Activated naive CD8-positive, alpha-beta T cell treated with anti-CD3 and anti-CD28 coated beads, Interleukin-2, amount 50 U/mL, for 16 hours (primary cell): ENCODE measurements at regions not wholly inside any gene's neighbourhood (a gene's known extent, or its start where the extent isn't known, plus 50 kb on each side); places are given as distances from the start of the nearest gene placed in this dataset.
"Not testable (repeated sequence)": the region's sequence is repeated elsewhere in the genome, so short reads cannot be mapped to it uniquely, and the experiment has no call there.

Experiments
- DNase-seq: peaks from one replicate; pipeline ENCODE4 v3.0.0-alpha.2; 2020; ENCODE audit warnings: low read depth, low spot score

GRCh38 chr3:106850437-106850836, 526.8 kb upstream of the CCDC54 start:
- no peak for DNase-seq

GRCh38 chr3:106858321-106858720, 518.9 kb upstream of the CCDC54 start:
- not testable (repeated sequence) for DNase-seq

DNA sequence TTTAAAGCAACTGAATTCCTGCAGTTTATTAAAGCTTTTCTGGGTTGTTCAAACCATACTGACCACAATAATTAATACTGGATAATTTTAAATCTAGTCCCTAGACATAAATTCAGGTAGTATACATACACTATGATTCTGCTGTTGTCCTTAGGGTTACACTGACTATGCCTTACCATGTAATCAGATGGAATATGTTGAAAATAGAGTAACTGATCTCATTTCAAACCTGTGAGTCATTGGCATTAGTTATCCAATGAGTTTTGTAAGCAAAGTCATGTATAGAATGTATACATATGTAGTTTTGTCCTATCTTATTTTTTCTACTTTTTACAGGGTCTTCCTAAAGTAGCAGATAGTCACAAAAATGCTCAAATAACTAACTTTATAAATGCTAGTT, 517.1 kb upstream of the CCDC54 start:
- no peak for DNase-seq

DNA sequence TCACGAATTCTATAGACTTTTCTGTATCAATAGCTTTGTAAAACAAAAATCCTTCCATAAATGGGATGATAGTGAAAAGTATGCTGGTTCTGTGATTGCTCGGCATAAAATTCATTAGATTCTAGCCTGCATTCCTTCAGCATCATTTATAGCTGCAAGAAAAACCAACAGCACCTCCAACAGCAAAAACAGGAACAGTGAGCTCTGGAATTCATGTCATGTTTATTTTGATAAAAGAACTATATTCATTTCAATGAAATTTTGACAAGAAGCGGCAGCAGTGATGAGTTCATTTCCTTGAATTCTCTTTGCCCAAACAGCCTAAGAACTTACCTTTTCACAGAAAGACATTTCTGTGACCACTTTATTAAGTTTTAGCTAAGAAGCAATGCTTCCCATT, 515.2 kb upstream of the CCDC54 start:
- DNase-seq: no peak

DNA sequence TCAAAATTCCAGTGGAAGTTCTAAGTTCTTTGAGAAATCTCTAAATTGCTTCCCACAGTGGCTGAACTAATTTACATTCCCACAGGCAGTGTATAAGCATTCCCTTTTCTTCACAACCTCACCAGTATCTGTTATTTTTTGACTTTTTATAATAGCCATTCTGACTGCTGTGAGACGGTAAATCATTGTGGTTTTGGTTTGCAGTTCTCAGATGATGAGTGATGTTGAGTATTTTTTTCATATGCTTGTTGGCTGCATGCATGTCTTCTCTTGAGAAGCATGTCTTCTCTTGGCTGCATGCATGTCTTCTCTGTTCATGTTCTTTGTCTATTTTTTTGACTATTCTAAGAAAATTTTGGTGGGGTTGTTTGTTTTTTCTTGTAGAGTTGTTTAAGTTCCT, 499.6 kb upstream of the CCDC54 start:
- no peak for DNase-seq

- DNase-seq: no peak
Observed at GRCh38 chr3:106880206-106880605, 497.0 kb upstream of the CCDC54 start.

DNA sequence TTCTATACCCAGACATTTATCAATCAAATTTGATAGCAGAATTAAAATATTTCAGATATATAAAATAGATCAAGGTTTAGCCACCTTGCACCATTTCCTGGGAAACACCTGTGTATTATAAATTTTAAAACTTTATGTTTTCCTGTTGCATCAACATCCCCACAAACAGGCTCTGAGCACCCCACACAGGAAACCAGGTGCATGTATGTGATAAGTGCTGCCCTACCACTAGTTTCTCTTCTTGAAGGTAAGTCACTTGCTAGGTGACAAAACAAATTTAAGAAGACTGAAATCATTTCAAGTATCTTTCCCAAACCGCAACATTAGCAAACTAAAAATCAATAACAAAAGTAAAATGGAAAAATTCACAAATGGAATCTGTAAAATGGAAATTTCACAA, 496.1 kb upstream of the CCDC54 start:
- DNase-seq: no peak

DNA sequence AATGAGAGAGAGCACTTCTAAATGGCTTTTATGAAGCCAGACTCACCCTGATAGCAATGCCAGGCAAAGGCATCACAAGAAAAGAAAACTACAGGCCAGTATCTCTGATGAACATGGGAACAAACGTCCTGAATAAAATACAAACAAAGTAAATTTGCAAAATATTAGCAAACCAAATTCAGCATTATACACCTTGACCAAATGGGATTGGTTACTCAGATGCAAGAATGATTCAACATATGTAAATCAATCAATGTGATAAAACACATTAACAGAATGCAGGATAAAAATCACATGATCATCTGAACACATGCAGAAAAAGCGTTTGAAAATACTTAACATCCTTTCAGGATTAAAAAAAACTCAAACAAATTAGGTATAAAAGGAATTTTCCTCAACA, 494.9 kb upstream of the CCDC54 start:
- no peak for DNase-seq

DNA sequence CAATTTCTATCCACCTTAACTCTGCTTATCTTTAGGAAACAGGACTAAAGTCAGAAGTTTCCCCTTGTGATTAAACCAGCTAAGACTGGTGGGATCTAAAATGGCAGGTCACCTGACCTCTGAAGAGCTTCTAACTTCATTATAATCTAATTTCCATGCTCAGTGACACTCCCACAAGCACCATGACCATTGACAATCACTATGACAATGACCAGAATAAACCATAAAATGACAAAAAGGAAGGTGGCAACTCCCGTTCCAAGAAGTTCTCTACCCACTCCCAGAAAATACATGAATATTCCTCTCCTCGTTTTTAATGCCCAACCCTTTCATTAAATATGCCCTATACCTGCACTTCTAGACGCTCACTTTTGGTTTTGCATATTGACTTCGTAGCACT, 471.2 kb upstream of the CCDC54 start:
- no peak for DNase-seq

- DNase-seq: no peak
Observed at GRCh38 chr3:106908181-106908938, 468.9 kb upstream of the CCDC54 start.

DNA sequence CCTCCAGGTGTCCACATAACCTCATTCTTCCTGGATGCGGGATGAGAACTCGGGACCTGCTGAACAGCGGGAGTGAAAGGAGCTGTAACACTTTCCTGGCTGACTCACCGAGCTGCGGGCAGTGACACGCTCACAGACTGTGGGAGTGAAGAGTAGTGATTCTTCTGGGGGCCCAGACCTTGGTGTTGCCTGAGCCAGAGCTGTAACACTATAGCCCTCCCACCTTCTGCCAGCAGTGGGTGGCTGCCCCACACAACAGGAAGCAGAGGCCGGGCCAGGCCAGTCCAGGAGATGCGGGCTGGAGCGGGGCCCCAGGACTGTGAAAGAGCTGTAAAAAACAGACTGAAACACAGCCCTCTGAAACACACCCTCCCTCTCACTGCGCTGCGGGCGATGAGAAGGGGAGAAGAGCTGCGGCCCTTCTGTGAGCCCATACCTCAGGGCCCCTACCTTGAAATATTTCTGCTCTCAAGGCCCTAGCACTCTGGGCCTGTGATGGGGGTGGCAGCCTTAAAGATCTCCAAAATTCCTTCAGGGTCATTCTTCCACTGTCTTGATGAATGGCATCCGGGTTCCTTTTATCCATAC, 464.0 kb upstream of the CCDC54 start:
- no peak for DNase-seq

GRCh38 chr3:106913966-106914365, 463.3 kb upstream of the CCDC54 start:
- DNase-seq: no peak

DNA sequence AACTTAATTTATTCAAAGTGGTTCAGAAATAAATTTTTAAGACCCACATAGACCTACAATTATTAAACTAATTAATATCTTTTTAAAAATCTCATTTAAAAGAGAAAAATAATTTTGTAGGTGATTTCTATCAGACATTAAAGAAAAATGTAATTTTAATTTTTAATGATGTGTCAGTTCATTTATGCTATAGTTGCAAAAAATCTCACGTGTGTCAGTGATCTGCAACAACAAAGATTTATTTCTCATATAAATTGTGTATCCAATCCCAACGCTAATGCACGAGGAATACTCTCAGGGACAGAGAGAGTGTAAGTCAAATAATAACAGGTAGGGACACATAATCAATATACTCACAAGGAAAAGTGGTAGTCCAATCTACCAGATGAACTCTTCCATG, 456.6 kb upstream of the CCDC54 start:
- no peak for DNase-seq

DNA sequence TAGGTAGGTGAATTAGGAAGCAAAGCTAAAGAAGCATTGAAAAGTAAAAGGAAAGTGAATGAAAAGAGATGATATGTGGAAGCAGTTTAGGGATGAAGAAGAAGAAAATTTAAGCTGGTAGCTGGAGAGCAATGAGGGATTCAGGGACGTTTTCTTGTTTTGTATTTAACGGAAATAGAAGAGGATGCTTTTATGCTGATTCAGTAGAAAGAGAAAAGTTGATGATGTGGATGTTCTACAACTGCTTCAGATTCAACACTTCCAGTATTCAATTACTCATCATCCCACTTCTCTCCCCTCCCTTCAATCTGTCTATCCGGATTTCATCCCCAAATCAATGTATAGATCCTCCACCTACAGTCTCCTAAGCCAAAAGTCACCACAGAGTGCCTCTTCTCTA, 448.2 kb upstream of the CCDC54 start:
- DNase-seq: no peak

GRCh38 chr3:106930086-106930485, 447.2 kb upstream of the CCDC54 start:
- DNase-seq: no peak

DNA sequence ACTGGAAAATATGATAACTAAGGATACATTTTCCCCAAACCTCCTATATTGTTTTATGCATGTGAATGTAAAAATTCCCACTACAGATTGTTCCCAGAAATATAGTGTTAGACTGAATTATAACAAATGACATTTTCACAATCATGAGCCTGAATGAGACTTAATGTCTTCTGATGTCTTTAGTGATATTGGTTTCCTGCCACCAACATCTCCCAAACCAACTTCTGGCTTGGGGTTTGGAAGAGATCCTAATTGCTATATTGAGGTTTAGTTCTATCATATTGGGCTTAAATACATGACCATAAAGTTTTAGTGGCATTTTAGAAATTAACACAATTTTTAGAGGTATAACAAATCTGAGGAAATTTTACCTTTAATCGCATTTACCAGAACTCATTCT, 445.3 kb upstream of the CCDC54 start:
- DNase-seq: no peak

DNA sequence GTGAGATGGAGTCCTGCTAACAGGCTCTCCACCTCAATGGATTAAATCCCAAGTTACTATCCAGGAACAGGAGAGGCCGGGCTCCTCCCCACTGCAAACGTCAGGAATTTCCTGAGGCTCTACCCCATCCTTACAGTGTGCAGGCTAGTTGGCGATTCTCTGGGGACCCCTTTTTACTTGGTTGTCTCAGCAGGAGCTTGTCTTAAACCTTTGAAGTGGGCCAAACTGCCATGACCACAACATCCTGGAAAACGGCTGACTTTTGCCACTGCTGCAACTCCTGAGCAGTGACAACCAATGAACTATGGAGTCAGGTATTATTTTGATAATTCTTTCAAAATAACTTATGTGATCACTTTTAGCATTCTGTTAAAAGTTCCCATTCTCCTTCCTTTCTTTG, 440.9 kb upstream of the CCDC54 start:
- DNase-seq: no peak

DNA sequence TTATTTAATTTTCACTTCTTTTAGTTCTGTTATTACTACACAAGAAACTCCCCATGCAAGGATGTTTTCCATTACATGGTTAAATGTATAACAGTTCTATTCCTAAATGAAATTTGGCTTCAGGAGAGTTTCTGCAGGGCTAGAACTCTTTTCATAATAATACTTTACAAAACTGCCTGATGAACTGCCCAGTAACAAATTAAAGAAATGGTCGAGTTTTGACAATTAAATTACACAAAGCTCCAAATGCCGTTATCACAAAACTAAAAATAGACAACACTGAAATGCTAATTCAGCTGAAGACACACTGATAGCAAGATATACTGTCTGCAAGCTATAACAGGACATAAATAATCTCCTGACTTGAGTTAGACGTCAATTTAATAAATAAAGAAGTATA, 435.2 kb upstream of the CCDC54 start:
- DNase-seq: no peak

DNA sequence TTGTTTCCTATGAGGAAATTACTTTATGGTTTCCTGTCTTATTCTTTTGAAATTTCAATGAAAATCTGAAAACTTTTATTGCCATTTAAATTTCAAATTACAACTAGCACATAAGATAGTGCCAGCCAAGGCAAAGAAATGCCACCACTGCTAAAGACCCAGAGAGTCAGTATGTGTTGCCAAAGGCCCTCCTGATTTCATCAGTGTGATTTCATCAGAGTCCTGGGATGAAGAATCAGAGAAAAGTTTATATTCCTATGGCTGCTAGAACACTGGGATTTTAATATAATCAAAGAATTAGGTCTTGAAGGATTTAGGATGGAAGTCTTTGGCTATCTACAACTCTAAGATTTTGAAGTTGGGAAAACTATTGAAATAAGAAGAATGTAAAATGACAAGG, 434.2 kb upstream of the CCDC54 start:
- no peak for DNase-seq

- DNase-seq: no peak
Observed at GRCh38 chr3:106945435-106945834, 431.8 kb upstream of the CCDC54 start.

GRCh38 chr3:106946866-106947265, 430.4 kb upstream of the CCDC54 start:
- no peak for DNase-seq

GRCh38 chr3:106957029-106957428, 420.2 kb upstream of the CCDC54 start:
- no peak for DNase-seq

DNA sequence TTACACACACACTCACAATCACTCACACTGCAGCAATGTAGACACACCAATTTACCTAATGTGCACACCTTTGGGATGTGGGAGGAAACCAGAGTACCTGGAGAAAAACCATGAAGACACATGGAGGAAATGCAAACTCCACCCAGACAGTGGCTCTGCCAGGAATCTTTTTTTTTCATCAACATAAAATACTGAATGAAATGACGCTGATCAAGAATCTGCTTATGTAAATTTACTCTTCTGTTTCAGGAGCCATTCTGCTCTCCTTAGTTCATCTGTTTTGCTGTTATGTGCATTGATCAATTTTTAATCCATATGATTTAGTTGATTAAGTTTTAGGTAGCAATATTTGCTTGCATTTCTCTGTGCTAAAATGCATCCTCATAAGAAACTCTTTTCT, 414.2 kb upstream of the CCDC54 start:
- DNase-seq: no peak

DNA sequence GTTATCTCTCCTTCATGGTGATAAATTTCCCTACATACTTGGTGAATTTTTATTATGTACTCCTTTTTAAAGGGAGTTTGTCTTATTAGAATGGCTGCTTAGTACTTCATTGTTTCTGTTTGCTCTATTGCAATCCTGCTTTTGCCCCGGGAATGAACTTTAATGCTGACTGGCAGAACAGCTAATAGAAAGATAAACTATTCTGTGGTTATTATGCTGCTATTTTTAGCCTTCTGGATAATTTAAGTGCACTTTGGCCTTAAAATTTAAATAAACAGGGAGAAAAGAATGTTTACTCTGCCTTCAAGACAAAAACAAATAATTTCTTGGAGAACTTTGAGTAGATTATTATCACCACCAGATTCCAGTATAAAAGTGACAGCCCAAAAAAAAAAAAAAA, 413.8 kb upstream of the CCDC54 start:
- no peak for DNase-seq
